ENCODE measurements at regions not wholly inside any gene's neighbourhood (a gene's known extent, or its start where the extent isn't known, plus 50 kb on each side); places are given as distances from the start of the nearest gene placed in this dataset.

DNA sequence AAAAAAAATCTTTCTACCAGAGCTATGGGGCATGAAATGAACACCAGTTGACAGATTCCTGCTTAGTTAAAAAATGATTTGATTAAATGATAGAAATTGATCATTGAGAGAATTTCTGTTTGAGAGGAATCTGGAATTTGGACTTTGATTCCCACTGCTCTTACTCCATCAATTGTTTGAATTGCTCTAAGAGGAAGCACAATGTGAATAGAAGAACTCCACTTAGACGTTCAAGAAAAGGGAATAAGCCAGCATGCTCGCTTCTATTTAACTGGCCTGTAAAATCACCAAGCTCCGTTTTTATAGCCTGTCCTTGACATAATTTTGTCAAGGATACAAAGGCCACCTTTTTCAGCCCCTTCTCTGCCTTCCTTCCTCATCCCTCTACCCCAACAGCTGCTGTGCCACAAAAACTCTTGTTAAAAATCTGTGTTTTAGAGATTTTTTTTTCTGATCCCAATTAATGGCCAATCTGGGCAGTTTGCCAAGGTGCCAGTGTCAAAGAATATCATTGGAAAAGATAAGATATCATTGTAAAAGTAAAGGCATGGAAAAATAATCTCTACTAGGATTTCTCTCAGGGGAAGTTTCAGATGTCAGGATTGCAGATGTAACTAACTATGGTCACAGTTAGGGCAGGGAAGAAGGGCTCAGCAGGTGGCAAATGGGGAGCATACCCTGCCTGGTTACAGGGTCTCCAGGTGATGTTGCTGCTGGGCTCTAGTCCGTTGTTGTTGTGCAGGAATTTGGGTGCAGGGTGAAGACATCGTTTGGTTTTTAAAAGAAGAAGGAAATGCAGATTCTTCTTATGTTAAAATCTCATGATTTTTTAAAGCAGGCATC is 301.8 kb upstream of the PDZRN3 start:
- no peak for TF ChIP-seq CTCF (IDR thresholded peaks at IDR 0.05; ENCODE audit: low read depth, low read length)
- no peak for TF ChIP-seq MYC (IDR thresholded peaks at IDR 0.05; ENCODE audit: low read depth, low read length)
- TF ChIP-seq POLR2A (IDR thresholded peaks at IDR 0.05; ENCODE audit: extremely low read depth, insufficient read length) = no peak
- TF ChIP-seq MAX (IDR thresholded peaks at IDR 0.05; ENCODE audit: low read depth, low read length) = no peak
- H3K4me3 ChIP-seq (ENCODE audit: low read depth, low read length) = no peak overlapping the region
- no peak for DNase-seq (ENCODE audit: low read depth)

- TF ChIP-seq MAX (IDR thresholded peaks at IDR 0.05; ENCODE audit: low read depth, low read length) = no peak
- no peak for TF ChIP-seq MYC (IDR thresholded peaks at IDR 0.05; ENCODE audit: low read depth, low read length)
- TF ChIP-seq CTCF (IDR thresholded peaks at IDR 0.05; ENCODE audit: low read depth, low read length) = no peak
- no peak for TF ChIP-seq POLR2A (IDR thresholded peaks at IDR 0.05; ENCODE audit: extremely low read depth, insufficient read length)
- no peak for DNase-seq (ENCODE audit: low read depth)
- no peak overlapping the region for H3K4me3 ChIP-seq (ENCODE audit: low read depth, low read length)
Measured at GRCh38 chr3:73925011-73925410, 300.3 kb upstream of the PDZRN3 start.

DNA sequence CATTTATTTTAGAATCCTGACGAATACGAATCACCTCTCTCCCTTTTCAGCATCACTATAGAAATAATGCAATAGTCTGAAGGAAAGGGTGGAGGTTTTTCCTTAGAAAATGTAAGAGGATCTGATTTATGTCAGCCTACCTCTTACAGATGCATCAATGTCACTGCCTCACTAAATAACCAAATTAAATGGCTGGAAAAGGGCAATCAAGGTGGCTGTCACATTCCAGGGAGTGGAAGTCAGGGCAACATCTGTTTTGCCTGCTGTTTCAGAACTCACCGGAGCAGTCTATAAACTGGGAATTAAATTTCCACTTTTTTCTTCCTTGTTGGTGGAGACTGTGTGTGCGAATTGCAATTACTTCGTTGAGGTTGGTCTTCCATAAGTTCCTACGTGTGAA is 299.3 kb upstream of the PDZRN3 start:
- TF ChIP-seq POLR2A (IDR thresholded peaks at IDR 0.05; ENCODE audit: extremely low read depth, insufficient read length) = no peak
- TF ChIP-seq MAX (IDR thresholded peaks at IDR 0.05; ENCODE audit: low read depth, low read length) = no peak
- TF ChIP-seq CTCF (IDR thresholded peaks at IDR 0.05; ENCODE audit: low read depth, low read length) = no peak
- TF ChIP-seq MYC (IDR thresholded peaks at IDR 0.05; ENCODE audit: low read depth, low read length) = no peak
- H3K4me3 ChIP-seq (ENCODE audit: low read depth, low read length) = no peak overlapping the region
- no peak for DNase-seq (ENCODE audit: low read depth)

- no peak for DNase-seq (ENCODE audit: low read depth)
- TF ChIP-seq POLR2A (IDR thresholded peaks at IDR 0.05; ENCODE audit: extremely low read depth, insufficient read length) = no peak
- no peak for TF ChIP-seq MYC (IDR thresholded peaks at IDR 0.05; ENCODE audit: low read depth, low read length)
- TF ChIP-seq CTCF (IDR thresholded peaks at IDR 0.05; ENCODE audit: low read depth, low read length) = no peak
- TF ChIP-seq MAX (IDR thresholded peaks at IDR 0.05; ENCODE audit: low read depth, low read length) = no peak
- H3K4me3 ChIP-seq (ENCODE audit: low read depth, low read length) = no peak overlapping the region
Measured at GRCh38 chr3:73917643-73918042, 292.9 kb upstream of the PDZRN3 start.

DNA sequence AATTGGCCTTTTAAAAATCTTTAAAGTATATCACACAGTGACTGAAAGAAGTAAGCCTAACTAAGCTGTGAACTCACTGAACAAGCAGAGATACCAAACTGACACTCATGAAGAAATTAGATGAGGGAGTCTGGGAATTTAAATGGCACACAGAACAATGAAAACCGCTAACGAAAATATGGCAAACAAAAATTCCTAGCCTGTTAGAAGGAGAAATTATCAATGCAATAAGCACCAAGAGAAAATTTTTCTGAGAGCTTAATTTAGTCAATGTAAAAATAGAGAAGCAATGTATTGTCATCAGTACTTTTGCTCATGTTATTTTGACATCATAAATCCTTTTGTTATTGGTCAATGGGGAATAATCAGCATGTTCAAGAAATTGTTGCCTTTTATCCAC is 291.1 kb upstream of the PDZRN3 start:
- H3K4me3 ChIP-seq (ENCODE audit: low read depth, low read length) = no peak overlapping the region
- DNase-seq (ENCODE audit: low read depth) = no peak
- TF ChIP-seq MYC (IDR thresholded peaks at IDR 0.05; ENCODE audit: low read depth, low read length) (no peak), CTCF (IDR thresholded peaks at IDR 0.05; ENCODE audit: low read depth, low read length) (no peak), POLR2A (IDR thresholded peaks at IDR 0.05; ENCODE audit: extremely low read depth, insufficient read length) (no peak), MAX (IDR thresholded peaks at IDR 0.05; ENCODE audit: low read depth, low read length) (no peak)
